Left lung (tissue), 4 donors: ENCODE measurements at regions not wholly inside any gene's neighbourhood (a gene's known extent, or its start where the extent isn't known, plus 50 kb on each side); places are given as distances from the start of the nearest gene placed in this dataset.

Experiments
- ATAC-seq: fragments of 200-7000 bp; cut with Tn5 transposase; one replicate; pipeline ENCODE4 v1.9.1; 2020; ENCODE audit warnings: moderate library complexity
- DNase-seq, 4 donors: peaks; one replicate each; pipeline ENCODE4 v3.0.0-alpha.2; 2013 to 2020
- H3K27ac ChIP-seq, 2 donors: fragments of 200-600 bp; sonication (generic) in 1 of 2; one replicate each; pipeline versions ENCODE4 v1.5.0 to v1.8.0; 2020 to 2021
- H3K27me3 ChIP-seq, 2 donors: fragments of 200-600 bp; sonication (generic) in 1 of 2; one replicate each; pipeline versions ENCODE4 v1.5.0 to v1.8.0; 2020 to 2021
- H3K36me3 ChIP-seq, 2 donors: fragments of 200-600 bp; sonication (generic) in 1 of 2; one replicate each; pipeline versions ENCODE4 v1.5.0 to v1.8.0; 2020 to 2021
- H3K4me1 ChIP-seq, 2 donors: fragments of 200-600 bp; one replicate each; pipeline ENCODE4 v1.8.0; 2021
- H3K4me3 ChIP-seq, 2 donors: fragments of 200-600 bp; sonication (generic) in 1 of 2; one replicate each; pipeline versions ENCODE4 v1.5.0 to v1.8.0; 2020 to 2021; ENCODE audit warnings: mild to moderate bottlenecking in 1 of 2
- H3K9me3 ChIP-seq, 2 donors: fragments of 200-600 bp; sonication (generic) in 1 of 2; one replicate each; pipeline versions ENCODE4 v1.5.0 to v1.8.0; 2020 to 2021
- intact Hi-C, 2 donors: fragments of 100-400 bp; cut with DNase I; formaldehyde crosslinking; loops; one replicate each; pipeline versions ENCODE4 v1.11.2 to v1.14.2; 2022
- TF ChIP-seq, protein P1 (sequence below), 2 donors: fragments of 200-600 bp; sonication (generic) in 1 of 2; IDR thresholded peaks; one replicate each; pipeline versions ENCODE4 v1.5.0 to v1.8.0; 2021; ENCODE audit warnings: antibody characterized with exemption in 2 of 2
- donor health status: DM: no; HTN: yes; CAD: no.
- donor health status: DM: no; HTN: no; CAD: no.

- no peak overlapping the region for H3K4me3 ChIP-seq
- no peaks in the 10 kb centered on the region for H3K4me1 ChIP-seq
- DNase-seq, result no peak
- TF ChIP-seq, protein P1, sequence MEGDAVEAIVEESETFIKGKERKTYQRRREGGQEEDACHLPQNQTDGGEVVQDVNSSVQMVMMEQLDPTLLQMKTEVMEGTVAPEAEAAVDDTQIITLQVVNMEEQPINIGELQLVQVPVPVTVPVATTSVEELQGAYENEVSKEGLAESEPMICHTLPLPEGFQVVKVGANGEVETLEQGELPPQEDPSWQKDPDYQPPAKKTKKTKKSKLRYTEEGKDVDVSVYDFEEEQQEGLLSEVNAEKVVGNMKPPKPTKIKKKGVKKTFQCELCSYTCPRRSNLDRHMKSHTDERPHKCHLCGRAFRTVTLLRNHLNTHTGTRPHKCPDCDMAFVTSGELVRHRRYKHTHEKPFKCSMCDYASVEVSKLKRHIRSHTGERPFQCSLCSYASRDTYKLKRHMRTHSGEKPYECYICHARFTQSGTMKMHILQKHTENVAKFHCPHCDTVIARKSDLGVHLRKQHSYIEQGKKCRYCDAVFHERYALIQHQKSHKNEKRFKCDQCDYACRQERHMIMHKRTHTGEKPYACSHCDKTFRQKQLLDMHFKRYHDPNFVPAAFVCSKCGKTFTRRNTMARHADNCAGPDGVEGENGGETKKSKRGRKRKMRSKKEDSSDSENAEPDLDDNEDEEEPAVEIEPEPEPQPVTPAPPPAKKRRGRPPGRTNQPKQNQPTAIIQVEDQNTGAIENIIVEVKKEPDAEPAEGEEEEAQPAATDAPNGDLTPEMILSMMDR (IDR thresholded peaks at IDR 0.05), result no peak
- no peak overlapping the region for H3K27ac ChIP-seq
- intact Hi-C loops, result no loop called here
- no peaks in the 10 kb centered on the region for H3K36me3 ChIP-seq
- ATAC-seq, result no peak
- H3K27me3 ChIP-seq, result no peaks in the 10 kb centered on the region
- no peaks in the 10 kb centered on the region for H3K9me3 ChIP-seq
Measured at GRCh38 chr21:30947141-30947540, 65.8 kb upstream of the KRTAP11-1 start.

GRCh38 chr21:30943920-30944319, 62.5 kb upstream of the KRTAP11-1 start:
- H3K4me1 ChIP-seq, result no peaks in the 10 kb centered on the region
- DNase-seq (no peak), ATAC-seq (no peak)
- no peak overlapping the region for H3K27ac ChIP-seq
- TF ChIP-seq, protein P1 (IDR thresholded peaks at IDR 0.05), result no peak
- no peaks in the 10 kb centered on the region for H3K27me3 ChIP-seq
- H3K9me3 ChIP-seq, result no peaks in the 10 kb centered on the region
- intact Hi-C loops, result no loop called here
- H3K4me3 ChIP-seq, result no peak overlapping the region
- no peaks in the 10 kb centered on the region for H3K36me3 ChIP-seq

GRCh38 chr21:30943243-30943642, 61.9 kb upstream of the KRTAP11-1 start:
- H3K4me3 ChIP-seq, result no peak overlapping the region
- H3K4me1 ChIP-seq, result no peaks in the 10 kb centered on the region
- intact Hi-C loops, result no loop called here
- TF ChIP-seq, protein P1 (IDR thresholded peaks at IDR 0.05), result no peak
- H3K9me3 ChIP-seq, result peaks cover 0 to 6% of the 10 kb centered on the region in 2 donors
- ATAC-seq, result no peak
- H3K36me3 ChIP-seq, result no peaks in the 10 kb centered on the region
- no peaks in the 10 kb centered on the region for H3K27me3 ChIP-seq
- H3K27ac ChIP-seq, result no peak overlapping the region
- DNase-seq, result no peak

GRCh38 chr21:30942192-30942591, 60.8 kb upstream of the KRTAP11-1 start:
- H3K4me1 ChIP-seq, result no peaks in the 10 kb centered on the region
- TF ChIP-seq, protein P1 (IDR thresholded peaks at IDR 0.05), result no peak
- no peaks in the 10 kb centered on the region for H3K27me3 ChIP-seq
- H3K4me3 ChIP-seq, result no peak overlapping the region
- intact Hi-C loops, result no loop called here
- DNase-seq, result no peak
- H3K36me3 ChIP-seq, result no peaks in the 10 kb centered on the region
- peaks cover 0 to 13% of the 10 kb centered on the region in 2 donors for H3K9me3 ChIP-seq
- no peak for ATAC-seq
- H3K27ac ChIP-seq, result no peak overlapping the region

DNA sequence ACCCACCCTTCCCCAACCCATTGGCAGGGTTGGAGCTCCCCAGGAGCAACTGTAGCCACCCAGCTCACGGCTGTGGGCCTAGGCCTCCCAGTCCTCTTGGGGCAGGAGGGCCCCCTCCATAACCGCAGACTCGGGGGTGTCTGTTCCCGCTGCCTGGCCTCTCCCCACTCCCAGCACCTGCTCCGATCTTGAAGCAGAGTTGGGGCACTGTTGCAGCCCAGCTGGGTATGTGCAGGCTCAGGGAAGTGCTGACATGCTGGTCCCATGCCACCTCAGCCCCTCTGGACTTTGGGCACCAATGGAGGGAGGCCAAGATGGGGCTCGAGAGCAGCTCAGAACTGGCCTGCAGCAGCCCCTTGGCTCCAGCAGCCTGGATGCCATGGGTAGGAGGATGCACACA, 54.8 kb upstream of the KRTAP11-1 start:
- intact Hi-C loops, result no loop called here
- DNase-seq (peak in 1 of 4 donors; percentile 45), ATAC-seq (no peak)
- H3K36me3 ChIP-seq, result no peaks in the 10 kb centered on the region
- H3K4me1 ChIP-seq, result no peaks in the 10 kb centered on the region
- H3K27me3 ChIP-seq, result no peaks in the 10 kb centered on the region
- no peak overlapping the region for H3K27ac ChIP-seq
- no peak overlapping the region for H3K4me3 ChIP-seq
- H3K9me3 ChIP-seq, result peaks cover 0 to 32% of the 10 kb centered on the region in 2 donors
- TF ChIP-seq, protein P1 (IDR thresholded peaks at IDR 0.05), result no peak
